Omental fat pad (tissue), 3 donors: ENCODE measurements at regions not wholly inside any gene's neighbourhood (a gene's known extent, or its start where the extent isn't known, plus 50 kb on each side); places are given as distances from the start of the nearest gene placed in this dataset.

Source experiments
- ATAC-seq: fragments of 150-250 bp; one replicate; pipeline ENCODE4 v1.9.1; 2016; ENCODE audit warnings: mild to moderate bottlenecking, moderate library complexity; ENCODE audit not compliant: low FRiP score
- DNase-seq: peaks from one replicate; pipeline ENCODE4 v3.0.0-alpha.2; 2019; ENCODE audit warnings: low spot score
- TF ChIP-seq, protein P1 (sequence below), 3 donors: fragments of 450-650 bp; IDR thresholded peaks; one replicate each; pipeline ENCODE4 v1.5.1; 2016 to 2017; ENCODE audit warnings: antibody characterized with exemption in 3 of 3, mild to moderate bottlenecking in 3 of 3, moderate library complexity in 2 of 3

DNA sequence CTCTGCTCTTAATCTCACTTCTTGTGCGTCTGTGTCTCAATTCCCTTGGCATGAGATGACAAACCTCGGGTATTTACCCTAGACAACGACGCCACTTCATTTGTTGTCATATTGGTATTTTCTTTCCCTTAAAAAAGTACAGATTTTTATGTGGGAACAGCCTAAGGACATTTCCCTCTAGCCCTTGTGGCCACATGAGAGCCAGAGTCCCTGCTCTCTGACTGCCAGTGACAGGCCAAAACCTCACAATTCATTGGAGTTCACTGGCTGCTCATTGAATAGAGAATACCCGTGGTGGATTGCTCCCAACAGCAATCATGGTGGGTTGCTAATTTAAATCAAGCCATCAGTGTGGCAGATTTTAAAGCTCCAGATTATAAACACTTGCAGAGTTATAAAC lies 191.3 kb upstream of the FAM3C start:
- ATAC-seq (no peak), DNase-seq (no peak)
- TF ChIP-seq, protein P1, sequence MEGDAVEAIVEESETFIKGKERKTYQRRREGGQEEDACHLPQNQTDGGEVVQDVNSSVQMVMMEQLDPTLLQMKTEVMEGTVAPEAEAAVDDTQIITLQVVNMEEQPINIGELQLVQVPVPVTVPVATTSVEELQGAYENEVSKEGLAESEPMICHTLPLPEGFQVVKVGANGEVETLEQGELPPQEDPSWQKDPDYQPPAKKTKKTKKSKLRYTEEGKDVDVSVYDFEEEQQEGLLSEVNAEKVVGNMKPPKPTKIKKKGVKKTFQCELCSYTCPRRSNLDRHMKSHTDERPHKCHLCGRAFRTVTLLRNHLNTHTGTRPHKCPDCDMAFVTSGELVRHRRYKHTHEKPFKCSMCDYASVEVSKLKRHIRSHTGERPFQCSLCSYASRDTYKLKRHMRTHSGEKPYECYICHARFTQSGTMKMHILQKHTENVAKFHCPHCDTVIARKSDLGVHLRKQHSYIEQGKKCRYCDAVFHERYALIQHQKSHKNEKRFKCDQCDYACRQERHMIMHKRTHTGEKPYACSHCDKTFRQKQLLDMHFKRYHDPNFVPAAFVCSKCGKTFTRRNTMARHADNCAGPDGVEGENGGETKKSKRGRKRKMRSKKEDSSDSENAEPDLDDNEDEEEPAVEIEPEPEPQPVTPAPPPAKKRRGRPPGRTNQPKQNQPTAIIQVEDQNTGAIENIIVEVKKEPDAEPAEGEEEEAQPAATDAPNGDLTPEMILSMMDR (IDR thresholded peaks at IDR 0.05) = no peak

DNA sequence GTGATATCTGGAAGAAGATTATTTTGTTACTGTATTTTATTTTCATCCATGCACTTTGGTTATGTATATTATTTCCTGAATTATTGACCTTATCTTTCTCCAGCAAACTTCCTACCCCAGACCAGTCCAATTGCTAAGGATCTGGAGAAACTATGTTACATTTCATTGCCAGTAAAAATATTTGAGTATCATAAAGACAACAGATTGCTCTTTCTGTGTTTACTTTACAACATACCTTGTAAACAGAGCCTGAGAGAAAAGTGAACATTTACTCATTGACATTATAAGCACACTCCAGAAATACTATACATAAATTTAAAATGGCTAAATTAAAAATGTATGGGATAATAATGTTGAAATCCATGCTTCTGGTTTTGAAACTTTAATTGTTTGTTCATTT lies 186.2 kb upstream of the FAM3C start:
- TF ChIP-seq, protein P1 (IDR thresholded peaks at IDR 0.05) = no peak
- no peak for ATAC-seq
- no peak for DNase-seq

DNA sequence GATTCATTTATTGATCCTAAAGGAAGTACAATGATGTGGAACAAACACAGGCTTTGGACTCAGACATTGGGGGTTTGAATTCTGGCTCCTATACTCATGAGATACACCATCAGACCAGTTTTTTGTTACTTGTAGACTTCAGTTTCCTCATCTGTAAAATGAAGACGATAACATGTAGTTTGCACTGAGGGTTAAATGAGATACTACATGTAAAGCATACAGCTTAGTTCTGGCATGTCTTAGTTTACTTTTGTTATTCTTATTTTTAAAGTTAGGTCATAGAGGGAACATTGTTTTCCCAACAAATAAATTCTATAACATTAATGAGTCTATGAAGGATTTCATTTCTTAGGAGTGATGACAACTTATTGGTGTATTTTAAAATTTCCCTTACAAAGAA lies 183.5 kb upstream of the FAM3C start:
- TF ChIP-seq, protein P1 (IDR thresholded peaks at IDR 0.05) = no peak
- DNase-seq (no peak), ATAC-seq (no peak)

DNA sequence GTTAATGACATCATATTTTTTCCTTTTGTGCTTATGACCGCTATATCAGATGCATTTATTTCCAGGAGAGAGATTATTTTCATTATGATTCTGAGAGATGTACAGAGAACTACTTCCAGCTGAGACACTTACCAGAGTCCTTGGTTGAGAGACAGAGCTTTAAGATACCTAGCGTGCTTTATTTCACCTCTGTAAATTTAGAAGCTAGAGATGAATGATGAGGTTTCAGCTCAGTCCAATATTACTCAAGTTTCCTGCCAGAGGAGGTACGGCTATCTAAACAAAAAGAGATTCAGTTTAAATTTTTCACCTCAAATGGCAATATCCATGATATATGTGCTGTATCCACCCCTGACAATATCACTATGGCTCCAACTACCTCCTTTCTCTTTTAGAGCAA lies 182.6 kb upstream of the FAM3C start:
- no peak for ATAC-seq
- TF ChIP-seq, protein P1 (IDR thresholded peaks at IDR 0.05) = no peak
- DNase-seq = no peak

DNA sequence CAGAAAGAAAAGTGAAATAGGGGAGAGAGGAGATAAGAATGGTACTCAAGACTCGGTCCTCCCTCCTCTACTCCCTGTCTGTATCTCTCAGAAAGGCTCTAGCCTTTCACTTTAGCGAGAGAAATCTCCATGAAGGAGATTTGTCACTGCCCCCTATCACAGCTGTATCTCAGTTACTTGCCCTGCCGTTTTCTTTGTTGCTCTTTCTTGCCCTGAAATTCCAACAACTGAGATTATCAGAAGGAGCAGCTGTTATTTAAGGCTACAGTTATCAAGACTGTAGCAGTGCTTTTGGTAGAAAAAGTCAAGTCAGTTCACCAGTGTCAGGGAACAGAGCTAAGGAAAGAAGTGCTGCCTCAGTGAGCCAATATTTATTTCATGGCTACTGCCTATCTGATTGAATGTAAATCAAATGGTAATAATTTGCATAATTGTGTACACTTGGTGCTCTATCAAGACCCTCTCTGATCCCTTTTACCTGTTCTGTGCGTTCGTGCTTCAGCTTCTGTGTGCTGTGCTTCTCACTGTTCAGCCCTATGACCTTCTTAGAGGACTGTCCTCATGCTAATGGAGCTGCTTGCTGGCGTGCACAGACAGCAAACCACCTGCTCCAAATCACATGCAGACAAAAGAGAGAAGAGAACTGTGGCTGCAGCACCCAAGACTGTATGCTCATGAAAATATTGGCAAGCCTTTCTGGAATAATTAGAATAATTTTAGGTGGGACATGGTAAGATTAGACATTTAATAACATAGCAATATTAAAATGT lies 180.2 kb upstream of the FAM3C start:
- TF ChIP-seq, protein P1 (IDR thresholded peaks at IDR 0.05) = no peak
- ATAC-seq (no peak), DNase-seq (no peak)

DNA sequence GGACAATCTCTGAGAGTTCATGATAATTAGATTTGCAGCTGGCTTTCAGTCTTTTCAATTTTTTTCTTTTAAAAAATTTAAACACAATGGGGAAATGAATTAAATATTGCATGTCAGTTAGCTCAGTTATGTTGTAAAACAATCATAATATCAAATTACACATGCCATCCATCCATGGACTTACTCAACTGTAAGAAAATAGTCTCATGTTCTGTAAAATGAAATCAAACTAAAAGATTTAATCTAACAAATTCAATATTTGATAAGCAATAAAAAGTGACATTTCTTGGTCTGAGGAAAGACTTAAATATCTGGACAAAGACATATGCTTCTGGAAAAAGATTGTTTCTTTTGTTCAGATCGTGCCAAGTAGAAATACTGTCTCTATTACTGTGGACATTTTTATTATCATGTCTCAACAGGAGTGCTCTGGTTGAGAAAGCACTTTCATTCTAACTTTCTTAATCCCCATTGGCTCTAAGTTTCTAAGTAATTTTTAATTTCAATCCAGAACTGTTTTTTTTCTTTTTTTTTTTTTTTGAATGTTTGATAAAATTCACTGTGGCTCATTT lies 179.2 kb upstream of the FAM3C start:
- TF ChIP-seq, protein P1 (IDR thresholded peaks at IDR 0.05) = no peak
- ATAC-seq (no peak), DNase-seq (no peak)

DNA sequence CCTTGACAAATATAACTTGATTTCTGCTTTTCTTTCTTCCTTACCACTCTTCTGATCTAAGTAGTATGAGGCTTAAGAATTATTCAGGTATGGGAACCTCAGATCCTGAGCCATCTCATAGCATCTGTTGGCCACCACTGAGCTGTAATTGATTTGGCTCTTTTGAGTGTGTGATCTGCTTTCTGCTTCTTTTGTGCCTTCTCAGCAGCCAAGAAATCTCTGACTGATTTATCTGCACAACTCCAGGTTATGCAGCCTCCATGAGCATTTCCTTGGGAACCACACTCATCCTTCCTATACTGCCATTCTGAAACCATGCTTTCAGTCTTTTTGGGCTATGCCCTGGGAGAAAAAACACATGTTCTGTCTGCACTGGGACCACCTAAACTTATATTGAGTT lies 178.0 kb upstream of the FAM3C start:
- TF ChIP-seq, protein P1 (IDR thresholded peaks at IDR 0.05) = no peak
- ATAC-seq (no peak), DNase-seq (no peak)
